ENCODE measurements at regions not wholly inside any gene's neighbourhood (a gene's known extent, or its start where the extent isn't known, plus 50 kb on each side); places are given as distances from the start of the nearest gene placed in this dataset.
"Not testable (repeated sequence)": the region's sequence is repeated elsewhere in the genome, so short reads cannot be mapped to it uniquely, and the experiment has no call there.

DNA sequence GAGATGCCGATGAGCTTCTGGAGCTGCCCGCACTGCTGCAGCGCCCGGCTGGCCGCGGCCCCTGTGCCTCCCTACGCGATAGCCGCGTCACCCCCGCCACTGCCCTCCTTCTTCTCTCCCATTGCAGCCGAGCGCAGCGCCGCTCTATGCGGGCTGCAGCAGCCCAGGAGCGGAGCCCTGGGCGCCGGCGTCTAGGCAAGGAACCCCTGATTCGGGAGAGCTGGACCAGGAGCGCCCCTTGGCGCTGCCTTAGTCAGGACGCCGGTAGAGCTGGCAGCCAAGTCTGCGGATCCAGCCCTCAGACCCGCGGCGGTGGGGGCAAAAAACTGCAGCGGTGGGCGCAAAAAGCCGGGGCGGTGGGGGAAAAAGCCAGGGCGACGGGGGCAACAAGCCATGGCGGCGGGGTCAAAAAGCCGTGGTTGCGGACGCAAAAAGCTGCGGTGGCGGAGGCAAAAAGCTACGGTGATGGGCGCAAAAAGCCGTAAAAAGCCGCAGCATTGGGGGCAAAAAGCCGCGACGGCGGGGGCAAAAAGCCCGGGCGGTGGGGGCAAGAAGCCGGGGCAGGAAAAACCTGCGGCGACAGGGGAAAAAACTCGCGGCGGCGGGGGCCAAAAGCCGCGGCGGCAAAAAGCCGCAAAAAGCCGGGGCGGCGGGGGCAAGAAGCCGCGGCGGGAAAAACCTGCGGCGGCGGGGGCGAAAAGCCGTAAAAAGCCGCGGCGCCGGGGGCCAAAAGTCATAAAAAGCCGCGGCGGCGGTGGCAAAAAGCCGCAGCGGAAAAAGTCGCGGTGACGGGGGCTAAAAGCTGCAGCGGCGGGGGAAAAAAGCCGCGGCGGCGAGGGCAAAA lies 1668.6 kb downstream of the RPIA start:
- TF ChIP-seq, protein P1, sequence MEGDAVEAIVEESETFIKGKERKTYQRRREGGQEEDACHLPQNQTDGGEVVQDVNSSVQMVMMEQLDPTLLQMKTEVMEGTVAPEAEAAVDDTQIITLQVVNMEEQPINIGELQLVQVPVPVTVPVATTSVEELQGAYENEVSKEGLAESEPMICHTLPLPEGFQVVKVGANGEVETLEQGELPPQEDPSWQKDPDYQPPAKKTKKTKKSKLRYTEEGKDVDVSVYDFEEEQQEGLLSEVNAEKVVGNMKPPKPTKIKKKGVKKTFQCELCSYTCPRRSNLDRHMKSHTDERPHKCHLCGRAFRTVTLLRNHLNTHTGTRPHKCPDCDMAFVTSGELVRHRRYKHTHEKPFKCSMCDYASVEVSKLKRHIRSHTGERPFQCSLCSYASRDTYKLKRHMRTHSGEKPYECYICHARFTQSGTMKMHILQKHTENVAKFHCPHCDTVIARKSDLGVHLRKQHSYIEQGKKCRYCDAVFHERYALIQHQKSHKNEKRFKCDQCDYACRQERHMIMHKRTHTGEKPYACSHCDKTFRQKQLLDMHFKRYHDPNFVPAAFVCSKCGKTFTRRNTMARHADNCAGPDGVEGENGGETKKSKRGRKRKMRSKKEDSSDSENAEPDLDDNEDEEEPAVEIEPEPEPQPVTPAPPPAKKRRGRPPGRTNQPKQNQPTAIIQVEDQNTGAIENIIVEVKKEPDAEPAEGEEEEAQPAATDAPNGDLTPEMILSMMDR (conservative IDR thresholded peaks at IDR 0.05): not testable (repeated sequence)
- TF ChIP-seq EZH2 (IDR thresholded peaks at IDR 0.05; ENCODE audit: low read depth): not testable (repeated sequence)
